HCT116 (cell line): ENCODE measurements at regions not wholly inside any gene's neighbourhood (a gene's known extent, or its start where the extent isn't known, plus 50 kb on each side); places are given as distances from the start of the nearest gene placed in this dataset.

Experiments used
- ATAC-seq: fragments of 200-7000 bp; cut with Tn5 transposase; 2 replicates; pipeline ENCODE4 v1.9.1; 2020; ENCODE audit warnings: mild to moderate bottlenecking, moderate library complexity
- BruUV-seq: library from RNA; stranded (reverse); fragments of 400-500 nt; replicated peaks from 2 replicates; lab custom pipeline; 2021; lab: Mats Ljungman, UMichigan
- CTCF ChIA-PET: fragments of 300-600 bp; sonication (Branson Sonifier 250); formaldehyde crosslinking; loops from one replicate; lab custom pipeline; 2021; ENCODE audit warnings: antibody characterized with exemption; lab: Charles Lee
- POLR2A ChIA-PET: fragments of 300-600, 350-600 bp; sonication (Branson Sonifier 250); formaldehyde crosslinking; loops from one replicate; lab custom pipeline; 2021; ENCODE audit warnings: antibody characterized with exemption; lab: Charles Lee
- RAD21 ChIA-PET, 2 experiments: fragments of 300-600 bp; sonication (Branson Sonifier 250); formaldehyde crosslinking; loops; one replicate each; lab custom pipeline; 2023; ENCODE audit warnings: low total read pairs in 2 of 2; ENCODE audit not compliant: uncharacterized antibody in 2 of 2, unreplicated experiment in 2 of 2, low non-redundant PET in 1 of 2; lab: Charles Lee
- DNase-seq: peaks from one replicate; pipeline ENCODE4 v3.0.0-alpha.2; 2010; ENCODE audit warnings: low read depth, low spot score
- H2AFZ ChIP-seq: fragments of 200-600 bp; shearing (Covaris generic), sonication (generic); 2 replicates; pipeline ENCODE4 v1.6.1; 2017; ENCODE audit warnings: low read depth, mixed run types, mixed read lengths, antibody characterized with exemption, low read length; ENCODE audit not compliant: poor library complexity, severe bottlenecking
- H3K27ac ChIP-seq: 2 replicates; pipeline ENCODE4 v1.5.1; 2012; ENCODE audit warnings: low read depth, low read length
- H3K27me3 ChIP-seq: fragments of 200-600 bp; sonication (generic); 2 replicates; pipeline ENCODE4 v1.6.1; 2016; ENCODE audit warnings: mixed run types, low read length, mixed read lengths; ENCODE audit not compliant: insufficient read depth
- H3K36me3 ChIP-seq, 2 experiments: fragments of 200-500 bp in 1 of 2; fragments of 200-600 bp in 1 of 2; sonication (Bioruptor generic) in 1 of 2; sonication (generic) in 1 of 2; 2 replicates each; pipeline versions ENCODE4 v1.5.1 to v1.6.1; 2014 to 2016; ENCODE audit warnings: low read length in 2 of 2, inconsistent platforms in 1 of 2, mixed read lengths in 1 of 2, mixed run types in 1 of 2; ENCODE audit not compliant: insufficient read depth in 2 of 2, control insufficient read depth in 1 of 2
- H3K4me1 ChIP-seq, 2 experiments: fragments of 200-600 bp in 1 of 2; sonication (generic) in 1 of 2; 2 replicates each; pipeline versions ENCODE4 v1.5.1 to v1.6.1; 2012 to 2017; ENCODE audit warnings: low read length in 2 of 2, inconsistent platforms in 1 of 2, mild to moderate bottlenecking in 1 of 2, mixed read lengths in 1 of 2, mixed run types in 1 of 2, moderate library complexity in 1 of 2; ENCODE audit not compliant: insufficient read depth in 2 of 2, control insufficient read depth in 1 of 2
- H3K4me2 ChIP-seq: fragments of 200-600 bp; sonication (generic); 2 replicates; pipeline ENCODE4 v1.6.1; 2017; ENCODE audit warnings: mixed run types, low read length, mixed read lengths
- H3K4me3 ChIP-seq, 2 experiments: fragments of 200-600 bp in 1 of 2; sonication (generic) in 1 of 2; replicated peaks in 1 of 2; 2 replicates each; pipeline ENCODE4 v1.5.1; 2011 to 2016; ENCODE audit warnings: low read length in 2 of 2, control low read depth in 1 of 2, low read depth in 1 of 2, mild to moderate bottlenecking in 1 of 2, mixed read lengths in 1 of 2, mixed run types in 1 of 2
- H3K79me2 ChIP-seq: fragments of 200-600 bp; sonication (generic); 2 replicates; pipeline ENCODE4 v1.6.1; 2017; ENCODE audit warnings: mild to moderate bottlenecking, mixed run types, low read length, moderate library complexity, mixed read lengths; ENCODE audit not compliant: insufficient read depth
- H3K9ac ChIP-seq: fragments of 200-600 bp; sonication (generic); 2 replicates; pipeline ENCODE4 v1.6.1; 2016; ENCODE audit warnings: low read length, mixed read lengths
- H3K9me2 ChIP-seq: fragments of 200-600 bp; sonication (generic), shearing (Covaris generic); 2 replicates; pipeline ENCODE4 v1.6.1; 2017; ENCODE audit warnings: mixed run types, mild to moderate bottlenecking, moderate library complexity; ENCODE audit not compliant: insufficient read depth
- H3K9me3 ChIP-seq, 2 experiments: fragments of 200-500 bp in 1 of 2; fragments of 200-600 bp in 1 of 2; sonication (Bioruptor generic) in 1 of 2; sonication (generic) in 1 of 2; 2 replicates each; pipeline ENCODE4 v1.6.1; 2014 to 2017; ENCODE audit warnings: low read length in 2 of 2, mixed read lengths in 2 of 2, inconsistent platforms in 1 of 2, low read depth in 1 of 2, mild to moderate bottlenecking in 1 of 2, mixed run types in 1 of 2, moderate library complexity in 1 of 2; ENCODE audit not compliant: control insufficient read depth in 1 of 2, insufficient read depth in 1 of 2
- H4K20me1 ChIP-seq: fragments of 200-600 bp; sonication (generic), shearing (Covaris generic); 2 replicates; pipeline ENCODE4 v1.6.1; 2017; ENCODE audit warnings: mixed run types, mild to moderate bottlenecking, moderate library complexity; ENCODE audit not compliant: insufficient read depth
- EZH2 ChIP-seq: fragments of 200-600 bp; sonication (generic); IDR thresholded peaks from 2 replicates; pipeline ENCODE4 v1.6.1; 2017; ENCODE audit warnings: antibody characterized with exemption, mixed run types
- EZH2phosphoT487 ChIP-seq: fragments of 200-600 bp; IDR thresholded peaks from 2 replicates; pipeline ENCODE4 v1.6.1; 2018; ENCODE audit warnings: antibody characterized with exemption, borderline replicate concordance
- POLR2AphosphoS5 ChIP-seq: IDR thresholded peaks from 2 replicates; pipeline ENCODE4 v1.6.1; 2011; ENCODE audit warnings: mild to moderate bottlenecking, low read depth, low read length, moderate library complexity
- SRF ChIP-seq: IDR thresholded peaks from 2 replicates; pipeline ENCODE4 v1.6.1; 2012; ENCODE audit warnings: low read depth
- ZBTB33 ChIP-seq: IDR thresholded peaks from 2 replicates; pipeline ENCODE4 v1.6.1; 2011; ENCODE audit warnings: mild to moderate bottlenecking, low read length, moderate library complexity; ENCODE audit not compliant: insufficient replicate concordance; ENCODE audit errors: extremely low read depth
- intact Hi-C: fragments of 100-400 bp; cut with micrococcal nuclease; formaldehyde crosslinking; loops from 2 replicates; pipeline ENCODE4 v1.10.0; 2022
- TF ChIP-seq, protein P1 (sequence below), 3 experiments: fragments of 200-600 bp in 1 of 3; sonication (generic) in 1 of 3; IDR thresholded peaks in 2 of 3; conservative IDR thresholded peaks in 1 of 3; 2 replicates each; pipeline ENCODE4 v1.5.1; 2012 to 2017; ENCODE audit warnings: low read depth in 2 of 3, low read length in 2 of 3, antibody characterized with exemption in 1 of 3, borderline replicate concordance in 1 of 3, control low read depth in 1 of 3, mild to moderate bottlenecking in 1 of 3, mixed read lengths in 1 of 3, mixed run types in 1 of 3, moderate library complexity in 1 of 3; ENCODE audit not compliant: insufficient read depth in 1 of 3
- TF ChIP-seq, protein P2 (sequence below): IDR thresholded peaks from 2 replicates; pipeline ENCODE4 v1.6.1; 2012; ENCODE audit warnings: low read depth

DNA sequence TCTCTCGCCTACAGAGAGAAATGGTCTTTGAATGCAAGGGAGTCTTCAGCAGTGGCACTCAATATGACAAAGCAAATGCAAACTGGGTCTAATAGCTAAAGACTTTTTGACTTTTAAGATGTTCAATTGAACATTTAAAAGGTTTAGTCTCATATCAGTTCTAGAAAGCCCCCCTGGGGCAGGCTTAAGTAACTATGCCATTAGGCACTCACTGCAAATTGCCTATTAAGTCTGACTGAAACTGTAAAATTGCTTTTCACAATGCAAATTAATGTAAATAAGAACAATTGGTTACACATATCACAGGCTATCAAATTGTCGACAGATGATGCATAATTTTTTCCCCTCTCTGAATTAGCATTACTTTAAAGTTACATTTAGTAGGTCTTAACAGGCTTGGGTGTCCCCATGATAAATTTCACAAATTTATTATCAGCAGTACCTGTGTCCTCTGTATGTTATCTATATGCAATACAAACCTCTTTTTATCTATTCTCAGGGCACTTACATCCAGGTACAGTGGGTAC is 329.1 kb downstream of the LRRIQ3 start (continued):
- TF ChIP-seq ZBTB33, result no peak

GRCh38 chr1:73862355-73862754 is 335.6 kb downstream of the LRRIQ3 start:
- Histone ChIP-seq H3K79me2 (no peaks in the 10 kb centered on the region), H3K4me2 (no peak overlapping the region), H2AFZ (no peak overlapping the region), H3K4me1 (no peaks in the 10 kb centered on the region), H3K9me2 (no peaks in the 10 kb centered on the region), H3K27ac (no peak overlapping the region), H3K4me3 (no peak overlapping the region), H3K36me3 (no peaks in the 10 kb centered on the region), H3K27me3 (no peaks in the 10 kb centered on the region), H3K9ac (no peak overlapping the region), H3K9me3 (no peaks in the 10 kb centered on the region; a peak in 2 of 4 replicates), H4K20me1 (no peaks in the 10 kb centered on the region)
- no peak for DNase-seq
- ATAC-seq, result no peak
- ChIA-PET POLR2A (no interaction called here), RAD21 (no interaction called here), CTCF (no interaction called here)
- intact Hi-C loops, result no loop called here
- no TSS peak for BruUV-seq
- TF ChIP-seq SRF (no peak), EZH2 (no peak), EZH2phosphoT487 (no peak), POLR2AphosphoS5 (no peak)
- TF ChIP-seq, protein P1, sequence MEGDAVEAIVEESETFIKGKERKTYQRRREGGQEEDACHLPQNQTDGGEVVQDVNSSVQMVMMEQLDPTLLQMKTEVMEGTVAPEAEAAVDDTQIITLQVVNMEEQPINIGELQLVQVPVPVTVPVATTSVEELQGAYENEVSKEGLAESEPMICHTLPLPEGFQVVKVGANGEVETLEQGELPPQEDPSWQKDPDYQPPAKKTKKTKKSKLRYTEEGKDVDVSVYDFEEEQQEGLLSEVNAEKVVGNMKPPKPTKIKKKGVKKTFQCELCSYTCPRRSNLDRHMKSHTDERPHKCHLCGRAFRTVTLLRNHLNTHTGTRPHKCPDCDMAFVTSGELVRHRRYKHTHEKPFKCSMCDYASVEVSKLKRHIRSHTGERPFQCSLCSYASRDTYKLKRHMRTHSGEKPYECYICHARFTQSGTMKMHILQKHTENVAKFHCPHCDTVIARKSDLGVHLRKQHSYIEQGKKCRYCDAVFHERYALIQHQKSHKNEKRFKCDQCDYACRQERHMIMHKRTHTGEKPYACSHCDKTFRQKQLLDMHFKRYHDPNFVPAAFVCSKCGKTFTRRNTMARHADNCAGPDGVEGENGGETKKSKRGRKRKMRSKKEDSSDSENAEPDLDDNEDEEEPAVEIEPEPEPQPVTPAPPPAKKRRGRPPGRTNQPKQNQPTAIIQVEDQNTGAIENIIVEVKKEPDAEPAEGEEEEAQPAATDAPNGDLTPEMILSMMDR (IDR thresholded peaks at IDR 0.05 in 2 of 3, conservative IDR thresholded peaks at IDR 0.05 in 1 of 3; ENCODE audit: borderline replicate concordance in 1 of 3, insufficient read depth in 1 of 3, low read depth in 2 of 3, low read length in 2 of 3), result no peak
- TF ChIP-seq, protein P2, sequence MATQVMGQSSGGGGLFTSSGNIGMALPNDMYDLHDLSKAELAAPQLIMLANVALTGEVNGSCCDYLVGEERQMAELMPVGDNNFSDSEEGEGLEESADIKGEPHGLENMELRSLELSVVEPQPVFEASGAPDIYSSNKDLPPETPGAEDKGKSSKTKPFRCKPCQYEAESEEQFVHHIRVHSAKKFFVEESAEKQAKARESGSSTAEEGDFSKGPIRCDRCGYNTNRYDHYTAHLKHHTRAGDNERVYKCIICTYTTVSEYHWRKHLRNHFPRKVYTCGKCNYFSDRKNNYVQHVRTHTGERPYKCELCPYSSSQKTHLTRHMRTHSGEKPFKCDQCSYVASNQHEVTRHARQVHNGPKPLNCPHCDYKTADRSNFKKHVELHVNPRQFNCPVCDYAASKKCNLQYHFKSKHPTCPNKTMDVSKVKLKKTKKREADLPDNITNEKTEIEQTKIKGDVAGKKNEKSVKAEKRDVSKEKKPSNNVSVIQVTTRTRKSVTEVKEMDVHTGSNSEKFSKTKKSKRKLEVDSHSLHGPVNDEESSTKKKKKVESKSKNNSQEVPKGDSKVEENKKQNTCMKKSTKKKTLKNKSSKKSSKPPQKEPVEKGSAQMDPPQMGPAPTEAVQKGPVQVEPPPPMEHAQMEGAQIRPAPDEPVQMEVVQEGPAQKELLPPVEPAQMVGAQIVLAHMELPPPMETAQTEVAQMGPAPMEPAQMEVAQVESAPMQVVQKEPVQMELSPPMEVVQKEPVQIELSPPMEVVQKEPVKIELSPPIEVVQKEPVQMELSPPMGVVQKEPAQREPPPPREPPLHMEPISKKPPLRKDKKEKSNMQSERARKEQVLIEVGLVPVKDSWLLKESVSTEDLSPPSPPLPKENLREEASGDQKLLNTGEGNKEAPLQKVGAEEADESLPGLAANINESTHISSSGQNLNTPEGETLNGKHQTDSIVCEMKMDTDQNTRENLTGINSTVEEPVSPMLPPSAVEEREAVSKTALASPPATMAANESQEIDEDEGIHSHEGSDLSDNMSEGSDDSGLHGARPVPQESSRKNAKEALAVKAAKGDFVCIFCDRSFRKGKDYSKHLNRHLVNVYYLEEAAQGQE, result no peak
